Activated CD8-positive, alpha-beta T cell treated with anti-CD3 and anti-CD28 coated beads for 36 hours (primary cell): ENCODE measurements at regions not wholly inside any gene's neighbourhood (a gene's known extent, or its start where the extent isn't known, plus 50 kb on each side); places are given as distances from the start of the nearest gene placed in this dataset.

Source experiments
- ATAC-seq: fragments of 200-7000 bp; cut with Tn5 transposase; one replicate; pipeline ENCODE4 v1.10.0; 2021; ENCODE audit warnings: mild to moderate bottlenecking, moderate library complexity
- CTCF ChIA-PET: fragments of 350-600 bp; sonication (Branson Sonifier 250); formaldehyde crosslinking; loops from one replicate; lab custom pipeline; 2021; ENCODE audit warnings: antibody characterized with exemption; lab: Charles Lee
- POLR2A ChIA-PET: fragments of 350-600 bp; sonication (Branson Sonifier 250); formaldehyde crosslinking; loops from one replicate; lab custom pipeline; 2021; ENCODE audit warnings: antibody characterized with exemption; lab: Charles Lee
- DNase-seq: peaks from one replicate; pipeline ENCODE4 v3.0.0-alpha.2; 2020
- H3K27ac Mint-ChIP-seq: one replicate; pipeline ENCODE4 v1.8.0; 2021; ENCODE audit warnings: mild to moderate bottlenecking, mixed read lengths
- H3K27me3 Mint-ChIP-seq: one replicate; pipeline ENCODE4 v1.8.0; 2021; ENCODE audit warnings: mixed read lengths
- H3K36me3 Mint-ChIP-seq: one replicate; pipeline ENCODE4 v1.8.0; 2021; ENCODE audit warnings: low read depth, mixed read lengths
- H3K4me1 Mint-ChIP-seq: one replicate; pipeline ENCODE4 v1.8.0; 2021; ENCODE audit warnings: low read depth, mixed read lengths
- H3K4me3 Mint-ChIP-seq: one replicate; pipeline ENCODE4 v1.8.0; 2021; ENCODE audit warnings: mild to moderate bottlenecking, moderate library complexity, mixed read lengths
- H3K9me3 Mint-ChIP-seq: one replicate; pipeline ENCODE4 v1.8.0; 2021; ENCODE audit warnings: mixed read lengths
- intact Hi-C: fragments of 100-400 bp; cut with micrococcal nuclease; formaldehyde crosslinking; loops from one replicate; pipeline ENCODE4 v1.10.0; 2022
- TF ChIP-seq, protein P1 (sequence below): fragments of 200-600 bp; IDR thresholded peaks from one replicate; pipeline ENCODE4 v1.8.0; 2022; ENCODE audit warnings: antibody characterized with exemption, mild to moderate bottlenecking

DNA sequence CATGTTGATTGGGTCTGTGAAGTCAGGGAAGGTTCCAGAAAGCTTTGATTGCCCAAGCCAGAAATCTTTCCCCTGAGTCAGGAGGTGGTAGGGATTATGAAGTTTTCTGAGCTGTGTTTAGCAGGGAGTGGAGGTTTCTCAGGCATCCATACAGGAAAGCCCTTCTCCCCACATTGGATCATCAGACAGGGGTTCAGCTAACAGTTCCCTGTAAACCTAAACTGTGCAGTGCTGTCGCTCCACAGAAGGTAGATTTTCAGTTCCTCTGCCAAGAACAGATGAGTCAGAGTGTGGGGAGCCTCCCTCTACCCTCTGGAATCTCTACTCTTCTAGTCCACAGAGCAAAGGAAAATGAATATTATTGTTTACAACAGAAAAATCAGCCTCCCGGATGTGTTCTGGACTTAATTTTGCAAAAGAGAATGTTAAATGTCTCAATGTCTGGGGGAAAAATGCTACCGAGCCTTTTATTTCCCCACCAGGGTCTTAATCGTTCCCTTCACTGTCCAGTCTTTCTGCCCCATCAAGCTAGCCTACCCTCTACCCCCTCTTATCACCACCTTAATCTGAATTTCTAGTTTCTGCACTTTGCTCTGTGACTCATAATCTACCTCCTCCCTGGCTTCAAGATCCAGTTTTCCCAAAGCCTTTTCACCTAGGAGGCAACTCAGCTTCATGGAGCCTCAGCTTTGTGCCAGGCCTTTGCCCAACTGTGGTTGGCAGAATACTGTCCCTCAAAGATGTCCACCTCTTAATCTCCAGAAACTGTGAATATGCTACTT lies 355.6 kb downstream of the PRDM2 start:
- Mint-ChIP-seq H3K36me3 (no peaks in the 10 kb centered on the region), H3K4me1 (no peaks in the 10 kb centered on the region), H3K9me3 (peaks cover 3% of the 10 kb centered on the region), H3K27me3 (peaks cover 9% of the 10 kb centered on the region), H3K4me3 (no peak overlapping the region), H3K27ac (no peak overlapping the region)
- ATAC-seq: no peak
- TF ChIP-seq, protein P1, sequence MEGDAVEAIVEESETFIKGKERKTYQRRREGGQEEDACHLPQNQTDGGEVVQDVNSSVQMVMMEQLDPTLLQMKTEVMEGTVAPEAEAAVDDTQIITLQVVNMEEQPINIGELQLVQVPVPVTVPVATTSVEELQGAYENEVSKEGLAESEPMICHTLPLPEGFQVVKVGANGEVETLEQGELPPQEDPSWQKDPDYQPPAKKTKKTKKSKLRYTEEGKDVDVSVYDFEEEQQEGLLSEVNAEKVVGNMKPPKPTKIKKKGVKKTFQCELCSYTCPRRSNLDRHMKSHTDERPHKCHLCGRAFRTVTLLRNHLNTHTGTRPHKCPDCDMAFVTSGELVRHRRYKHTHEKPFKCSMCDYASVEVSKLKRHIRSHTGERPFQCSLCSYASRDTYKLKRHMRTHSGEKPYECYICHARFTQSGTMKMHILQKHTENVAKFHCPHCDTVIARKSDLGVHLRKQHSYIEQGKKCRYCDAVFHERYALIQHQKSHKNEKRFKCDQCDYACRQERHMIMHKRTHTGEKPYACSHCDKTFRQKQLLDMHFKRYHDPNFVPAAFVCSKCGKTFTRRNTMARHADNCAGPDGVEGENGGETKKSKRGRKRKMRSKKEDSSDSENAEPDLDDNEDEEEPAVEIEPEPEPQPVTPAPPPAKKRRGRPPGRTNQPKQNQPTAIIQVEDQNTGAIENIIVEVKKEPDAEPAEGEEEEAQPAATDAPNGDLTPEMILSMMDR: no peak
- POLR2A ChIA-PET: interaction anchor here (0.6 kb wide), 1 partner anchor 1000 kb away, joined by 3 read pairs; no protein-coding TSS in a partner anchor
- DNase-seq: no peak
- CTCF ChIA-PET: no interaction called here
- intact Hi-C loops: no loop called here

GRCh38 chr1:14057640-14058039 lies 357.7 kb downstream of the PRDM2 start:
- TF ChIP-seq, protein P1: no peak
- H3K9me3 Mint-ChIP-seq: peaks cover 3% of the 10 kb centered on the region
- peaks cover 6% of the 10 kb centered on the region for H3K27me3 Mint-ChIP-seq
- ATAC-seq: no peak
- intact Hi-C loops: no loop called here
- no peak for DNase-seq
- ChIA-PET CTCF (no interaction called here), POLR2A (no interaction called here)
- H3K4me3 Mint-ChIP-seq: no peak overlapping the region
- no peaks in the 10 kb centered on the region for H3K4me1 Mint-ChIP-seq
- H3K36me3 Mint-ChIP-seq: no peaks in the 10 kb centered on the region
- H3K27ac Mint-ChIP-seq: no peak overlapping the region

DNA sequence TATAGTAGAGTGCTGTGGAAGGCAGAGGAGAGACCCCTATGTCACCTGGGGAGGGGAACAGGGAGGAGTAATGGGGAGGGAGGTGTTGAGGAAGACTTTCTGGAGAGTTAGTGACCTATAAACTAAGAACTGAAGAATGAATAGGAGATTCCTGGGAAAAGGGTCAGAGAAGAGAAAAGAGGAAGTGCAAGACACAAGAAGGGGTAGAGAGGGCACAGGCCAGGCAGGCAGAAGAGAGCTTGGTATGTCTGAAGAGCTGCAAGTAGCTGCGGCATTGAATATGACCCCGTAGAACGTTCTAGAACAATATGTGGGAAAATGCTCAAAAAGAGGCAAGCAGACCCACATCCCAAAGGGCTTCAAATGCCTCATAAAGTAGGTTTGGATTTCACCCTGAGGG lies 361.2 kb downstream of the PRDM2 start:
- intact Hi-C loops: no loop called here
- Mint-ChIP-seq H3K36me3 (no peaks in the 10 kb centered on the region), H3K27ac (no peak overlapping the region), H3K4me1 (no peaks in the 10 kb centered on the region), H3K4me3 (no peak overlapping the region), H3K9me3 (peaks cover 3% of the 10 kb centered on the region), H3K27me3 (no peaks in the 10 kb centered on the region)
- ChIA-PET CTCF (no interaction called here), POLR2A (no interaction called here)
- TF ChIP-seq, protein P1: no peak
- no peak for DNase-seq
- no peak for ATAC-seq

DNA sequence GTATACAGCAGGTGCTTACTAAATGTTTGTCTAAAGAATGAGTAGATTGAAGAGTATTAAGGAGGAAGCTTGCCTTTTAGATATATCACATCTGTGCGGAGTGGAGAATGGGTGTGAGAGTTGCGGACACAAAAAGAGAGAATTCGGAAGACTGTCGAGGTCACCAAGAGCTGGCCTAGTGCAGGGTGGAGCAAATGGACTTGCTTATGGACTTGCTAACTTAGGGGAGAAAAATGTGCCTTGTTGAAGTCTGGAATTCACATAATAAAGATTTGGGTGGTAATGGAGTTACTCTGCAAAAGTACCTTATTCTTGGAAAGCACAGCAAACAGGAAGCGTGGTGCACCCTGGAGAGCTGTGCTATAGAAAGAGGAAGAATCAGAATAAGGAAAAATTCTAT lies 361.7 kb downstream of the PRDM2 start:
- H3K9me3 Mint-ChIP-seq: peaks cover 3% of the 10 kb centered on the region
- intact Hi-C loops: no loop called here
- TF ChIP-seq, protein P1: no peak
- no peak overlapping the region for H3K27ac Mint-ChIP-seq
- no peaks in the 10 kb centered on the region for H3K4me1 Mint-ChIP-seq
- H3K4me3 Mint-ChIP-seq: no peak overlapping the region
- ChIA-PET POLR2A (no interaction called here), CTCF (no interaction called here)
- no peaks in the 10 kb centered on the region for H3K36me3 Mint-ChIP-seq
- no peak for ATAC-seq
- DNase-seq: no peak
- no peaks in the 10 kb centered on the region for H3K27me3 Mint-ChIP-seq

DNA sequence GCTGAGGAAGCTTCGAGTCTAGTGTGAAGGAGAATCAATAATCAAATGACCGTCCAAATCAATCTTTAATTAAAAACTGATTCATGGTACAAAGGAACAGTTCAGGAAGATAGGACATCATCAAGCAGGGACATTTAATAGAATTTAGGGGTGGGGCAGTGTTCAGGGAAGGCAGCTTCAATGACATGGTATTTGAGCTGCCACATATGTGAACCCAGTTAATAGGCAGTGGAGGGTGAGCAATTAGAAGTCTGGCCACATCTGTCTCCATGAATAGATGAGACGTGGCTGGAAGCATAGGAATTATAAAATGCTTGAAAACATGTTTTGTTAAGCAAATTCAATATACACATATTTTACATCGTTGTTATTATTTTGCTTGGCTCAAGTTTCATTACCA lies 362.7 kb downstream of the PRDM2 start:
- DNase-seq: no peak
- H3K4me3 Mint-ChIP-seq: no peak overlapping the region
- ChIA-PET CTCF (no interaction called here), POLR2A (no interaction called here)
- intact Hi-C loops: no loop called here
- H3K9me3 Mint-ChIP-seq: peaks cover 3% of the 10 kb centered on the region
- TF ChIP-seq, protein P1: no peak
- no peak for ATAC-seq
- no peaks in the 10 kb centered on the region for H3K36me3 Mint-ChIP-seq
- H3K27me3 Mint-ChIP-seq: no peaks in the 10 kb centered on the region
- no peak overlapping the region for H3K27ac Mint-ChIP-seq
- H3K4me1 Mint-ChIP-seq: no peaks in the 10 kb centered on the region
